Naive thymus-derived CD4-positive, alpha-beta T cell (primary cell): ENCODE measurements at regions not wholly inside any gene's neighbourhood (a gene's known extent, or its start where the extent isn't known, plus 50 kb on each side); places are given as distances from the start of the nearest gene placed in this dataset.
A peak's percentile ranks its signal among the peaks of the same experiment; 100 is the strongest.

Source experiments
- ATAC-seq: fragments of 150-1000 bp; cut with Tn5 transposase; 2 replicates; pipeline ENCODE4 v1.10.0; 2021; ENCODE audit warnings: mild to moderate bottlenecking, moderate library complexity
- CTCF ChIA-PET: fragments of 350-600 bp; sonication (Branson Sonifier 250); formaldehyde crosslinking; loops from one replicate; lab custom pipeline; 2021; ENCODE audit warnings: antibody characterized with exemption; lab: Charles Lee
- POLR2A ChIA-PET: fragments of 350-600 bp; sonication (Branson Sonifier 250); formaldehyde crosslinking; loops from one replicate; lab custom pipeline; 2021; ENCODE audit warnings: antibody characterized with exemption, inconsistent platforms; lab: Charles Lee
- DNase-seq, 9 donors: peaks; one replicate each; pipeline versions ENCODE4 v3.0.0 to v3.0.0-alpha.2; 2020 to 2022; ENCODE audit warnings: mixed read lengths in 1 of 9
- H3K27ac ChIP-seq: one replicate; pipeline ENCODE4 v1.7.0; 2013; ENCODE audit warnings: mild to moderate bottlenecking, low read depth, low read length, moderate library complexity
- H3K27me3 ChIP-seq, 2 donors: one replicate each; pipeline ENCODE4 v1.7.0; 2013; ENCODE audit warnings: low read length in 2 of 2, mild to moderate bottlenecking in 2 of 2, moderate library complexity in 2 of 2; ENCODE audit not compliant: control insufficient read depth in 2 of 2, insufficient read depth in 2 of 2
- H3K36me3 ChIP-seq, 3 experiments: 1 replicate in 2 of 3; 2 replicates in 1 of 3; pipeline ENCODE4 v1.7.0; 2013; ENCODE audit warnings: low read length in 3 of 3, mild to moderate bottlenecking in 3 of 3, moderate library complexity in 1 of 3; ENCODE audit not compliant: insufficient read depth in 3 of 3, control insufficient read depth in 2 of 3
- H3K4me1 ChIP-seq, 2 donors: one replicate each; pipeline ENCODE4 v1.7.0; 2013; ENCODE audit warnings: low read length in 2 of 2, mild to moderate bottlenecking in 2 of 2, moderate library complexity in 1 of 2; ENCODE audit not compliant: control insufficient read depth in 2 of 2, insufficient read depth in 2 of 2
- H3K4me3 ChIP-seq: 2 replicates; pipeline ENCODE4 v1.7.0; 2013; ENCODE audit warnings: mild to moderate bottlenecking, low read length
- H3K9me3 ChIP-seq, 3 experiments: 1 replicate in 2 of 3; 2 replicates in 1 of 3; pipeline ENCODE4 v1.7.0; 2013; ENCODE audit warnings: low read length in 3 of 3; ENCODE audit not compliant: control insufficient read depth in 2 of 3
- H3K27ac Mint-ChIP-seq, 9 donors: one replicate each; pipeline ENCODE4 v1.8.0; 2020 to 2022; ENCODE audit warnings: mixed read lengths in 9 of 9, mild to moderate bottlenecking in 8 of 9, moderate library complexity in 5 of 9, inconsistent platforms in 2 of 9
- H3K27me3 Mint-ChIP-seq, 5 donors: one replicate each; pipeline ENCODE4 v1.8.0; 2021 to 2022; ENCODE audit warnings: mixed read lengths in 5 of 5, mild to moderate bottlenecking in 1 of 5
- H3K36me3 Mint-ChIP-seq, 5 donors: one replicate each; pipeline ENCODE4 v1.8.0; 2020 to 2022; ENCODE audit warnings: mixed read lengths in 5 of 5, mild to moderate bottlenecking in 3 of 5, inconsistent platforms in 1 of 5
- H3K4me1 Mint-ChIP-seq, 7 donors: one replicate each; pipeline ENCODE4 v1.8.0; 2020 to 2022; ENCODE audit warnings: mixed read lengths in 7 of 7, mild to moderate bottlenecking in 3 of 7, inconsistent platforms in 1 of 7
- H3K4me3 Mint-ChIP-seq, 10 donors: one replicate each; pipeline ENCODE4 v1.8.0; 2020 to 2022; ENCODE audit warnings: mild to moderate bottlenecking in 10 of 10, mixed read lengths in 10 of 10, moderate library complexity in 6 of 10, inconsistent platforms in 2 of 10
- H3K9me3 Mint-ChIP-seq, 11 donors: one replicate each; pipeline ENCODE4 v1.8.0; 2020 to 2022; ENCODE audit warnings: mixed read lengths in 11 of 11, mild to moderate bottlenecking in 4 of 11, inconsistent platforms in 1 of 11, moderate library complexity in 1 of 11
- intact Hi-C, 2 donors: fragments of 100-400 bp; cut with micrococcal nuclease; formaldehyde crosslinking; loops; one replicate each; pipeline ENCODE4 v1.15.1; 2023

DNA sequence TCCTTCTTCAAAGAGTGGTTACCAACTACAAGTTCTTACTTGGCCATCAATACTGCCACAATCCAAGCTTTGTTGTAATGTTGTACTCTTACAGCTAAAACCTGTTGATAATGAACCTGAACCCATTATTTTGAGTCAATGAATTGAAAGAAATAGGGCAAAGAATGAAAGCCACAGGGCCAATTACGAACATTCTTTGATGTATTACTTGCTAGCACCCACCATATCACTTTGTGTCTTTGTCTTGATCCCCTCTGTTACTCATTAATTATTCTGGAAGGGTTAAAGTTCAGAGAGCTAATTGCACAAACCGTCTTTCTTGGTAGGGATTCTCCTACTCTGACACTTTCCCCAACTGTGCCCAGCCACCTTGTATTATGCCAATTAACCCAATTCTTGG is 53.2 kb upstream of the TFEC start:
- intact Hi-C loops, result no loop called here
- Mint-ChIP-seq H3K4me1 (no peaks in the 10 kb centered on the region), H3K9me3 (peaks cover 0 to 6% (median 0%) of the 10 kb centered on the region in 11 donors), H3K27ac (no peak overlapping the region), H3K4me3 (no peak overlapping the region), H3K27me3 (peaks cover 0 to 4% (median 0%) of the 10 kb centered on the region in 5 donors), H3K36me3 (no peaks in the 10 kb centered on the region)
- H3K36me3 ChIP-seq, result no peaks in the 10 kb centered on the region
- H3K4me3 ChIP-seq, result no peak overlapping the region
- ChIA-PET CTCF (no interaction called here), POLR2A (no interaction called here)
- no peaks in the 10 kb centered on the region for H3K4me1 ChIP-seq
- no peaks in the 10 kb centered on the region for H3K9me3 ChIP-seq
- no peak overlapping the region for H3K27ac ChIP-seq
- ATAC-seq (no peak), DNase-seq (no peak)
- no peaks in the 10 kb centered on the region for H3K27me3 ChIP-seq

DNA sequence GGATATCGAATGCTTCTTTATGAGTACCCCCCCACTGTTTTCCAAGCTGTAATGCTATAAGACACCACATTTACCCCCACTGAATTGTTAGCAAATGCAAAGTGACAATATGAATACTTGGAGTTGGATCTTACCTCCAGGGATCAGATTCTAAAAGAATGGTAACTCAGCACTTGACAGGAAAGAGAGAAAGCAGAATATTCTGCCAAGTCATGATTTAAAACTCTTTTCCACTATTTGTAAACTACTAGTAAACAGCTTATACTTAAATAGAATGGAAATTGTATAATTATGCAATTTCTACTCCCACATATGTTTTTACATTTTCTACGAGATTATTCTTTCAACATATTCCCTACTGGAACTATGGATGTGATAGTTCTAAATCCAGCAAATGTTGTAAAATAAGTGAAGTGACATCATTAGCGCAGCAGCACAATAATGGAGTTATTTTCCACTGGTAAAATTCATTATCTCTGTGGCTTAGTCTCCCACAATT is 56.0 kb upstream of the TFEC start:
- ChIA-PET CTCF (no interaction called here), POLR2A (no interaction called here)
- Mint-ChIP-seq H3K9me3 (peaks cover 0 to 4% (median 0%) of the 10 kb centered on the region in 11 donors), H3K27me3 (peaks cover 0 to 7% (median 0%) of the 10 kb centered on the region in 5 donors), H3K4me1 (no peaks in the 10 kb centered on the region), H3K36me3 (no peaks in the 10 kb centered on the region), H3K4me3 (no peak overlapping the region), H3K27ac (no peak overlapping the region)
- ATAC-seq (no peak), DNase-seq (no peak)
- Histone ChIP-seq H3K27me3 (no peaks in the 10 kb centered on the region), H3K36me3 (no peaks in the 10 kb centered on the region), H3K9me3 (no peaks in the 10 kb centered on the region), H3K27ac (no peak overlapping the region), H3K4me1 (no peaks in the 10 kb centered on the region), H3K4me3 (no peak overlapping the region)
- intact Hi-C loops, result no loop called here

DNA sequence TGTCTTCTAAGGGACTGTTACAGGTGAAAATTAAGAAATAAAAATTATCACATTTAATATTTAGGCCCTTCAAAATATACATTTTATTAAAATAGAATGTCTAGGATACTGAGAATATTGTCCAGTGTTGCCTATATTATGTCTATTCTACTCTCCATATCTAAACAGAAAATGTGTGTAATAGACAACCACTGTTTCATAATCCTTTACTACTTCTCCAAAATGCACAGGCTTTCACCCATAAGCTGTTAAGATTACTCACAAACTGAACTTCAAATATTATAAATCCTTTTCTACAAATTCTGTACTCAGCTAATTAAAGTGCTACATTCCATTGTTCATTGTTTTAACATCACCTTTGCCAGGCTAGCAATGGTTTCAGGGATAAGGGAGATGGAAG is 56.7 kb upstream of the TFEC start:
- Mint-ChIP-seq H3K27me3 (peaks cover 0 to 7% (median 0%) of the 10 kb centered on the region in 5 donors), H3K27ac (no peak overlapping the region), H3K4me3 (no peak overlapping the region), H3K9me3 (peaks cover 0 to 4% (median 0%) of the 10 kb centered on the region in 11 donors), H3K4me1 (no peaks in the 10 kb centered on the region), H3K36me3 (no peaks in the 10 kb centered on the region)
- Histone ChIP-seq H3K36me3 (no peaks in the 10 kb centered on the region), H3K27ac (no peak overlapping the region), H3K4me1 (no peaks in the 10 kb centered on the region), H3K9me3 (no peaks in the 10 kb centered on the region), H3K4me3 (no peak overlapping the region), H3K27me3 (no peaks in the 10 kb centered on the region)
- intact Hi-C loops, result no loop called here
- ATAC-seq (no peak), DNase-seq (no peak)
- POLR2A ChIA-PET, result no interaction called here
- CTCF ChIA-PET, result no interaction called here

DNA sequence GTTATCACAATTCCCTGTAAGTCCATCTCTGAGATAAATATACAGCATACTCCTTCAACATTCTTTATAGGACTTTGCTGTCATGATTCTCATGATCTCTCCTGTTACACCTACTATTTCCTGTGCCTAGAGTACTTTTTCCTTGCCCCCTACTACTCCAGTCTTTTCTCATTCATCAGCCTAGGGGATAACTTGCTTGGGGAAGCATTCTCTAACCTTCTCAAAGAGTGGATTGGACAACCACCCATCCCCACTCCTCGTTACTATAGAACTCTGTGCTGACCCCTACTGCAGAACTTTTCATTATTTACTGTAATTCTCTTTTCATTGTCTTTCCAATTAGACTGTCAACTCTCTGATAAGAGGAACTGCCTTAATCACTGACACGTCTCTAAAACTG is 57.4 kb upstream of the TFEC start:
- Mint-ChIP-seq H3K27me3 (peaks cover 0 to 7% (median 0%) of the 10 kb centered on the region in 5 donors), H3K27ac (no peak overlapping the region), H3K4me3 (no peak overlapping the region), H3K36me3 (no peaks in the 10 kb centered on the region), H3K4me1 (no peaks in the 10 kb centered on the region), H3K9me3 (peaks cover 0 to 4% (median 0%) of the 10 kb centered on the region in 11 donors)
- POLR2A ChIA-PET, result no interaction called here
- no peak for DNase-seq
- H3K36me3 ChIP-seq, result no peaks in the 10 kb centered on the region
- no peaks in the 10 kb centered on the region for H3K9me3 ChIP-seq
- intact Hi-C loops, result no loop called here
- H3K27ac ChIP-seq, result no peak overlapping the region
- H3K4me3 ChIP-seq, result no peak overlapping the region
- H3K4me1 ChIP-seq, result no peaks in the 10 kb centered on the region
- CTCF ChIA-PET, result no interaction called here
- H3K27me3 ChIP-seq, result no peaks in the 10 kb centered on the region
- no peak for ATAC-seq

DNA sequence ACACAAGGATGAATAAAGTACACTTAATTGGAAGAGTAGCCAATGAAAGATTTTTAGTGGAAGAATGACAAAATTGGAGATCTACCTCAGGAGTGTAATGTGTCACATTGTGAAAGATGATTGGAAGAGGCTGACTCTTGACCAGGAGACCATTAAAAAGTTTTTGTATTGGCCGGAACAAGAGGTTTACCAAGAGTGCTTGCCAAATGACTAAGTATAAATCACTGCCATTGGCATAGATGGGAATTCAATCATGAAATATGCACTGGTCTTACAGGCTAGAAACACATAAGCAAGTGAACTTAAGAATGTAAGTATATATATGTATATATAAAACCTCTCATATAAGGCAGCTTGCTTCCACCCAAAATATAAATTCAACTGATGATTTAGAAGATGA is 58.7 kb upstream of the TFEC start:
- Mint-ChIP-seq H3K4me1 (no peaks in the 10 kb centered on the region), H3K4me3 (no peak overlapping the region), H3K27ac (no peak overlapping the region), H3K9me3 (peaks cover 0 to 4% (median 0%) of the 10 kb centered on the region in 11 donors), H3K27me3 (peaks cover 0 to 7% (median 0%) of the 10 kb centered on the region in 5 donors), H3K36me3 (no peaks in the 10 kb centered on the region)
- CTCF ChIA-PET, result no interaction called here
- DNase-seq (no peak), ATAC-seq (no peak)
- no peaks in the 10 kb centered on the region for H3K9me3 ChIP-seq
- POLR2A ChIA-PET, result no interaction called here
- H3K4me1 ChIP-seq, result no peaks in the 10 kb centered on the region
- intact Hi-C loops, result no loop called here
- H3K27ac ChIP-seq, result no peak overlapping the region
- H3K36me3 ChIP-seq, result no peaks in the 10 kb centered on the region
- no peaks in the 10 kb centered on the region for H3K27me3 ChIP-seq
- H3K4me3 ChIP-seq, result no peak overlapping the region

DNA sequence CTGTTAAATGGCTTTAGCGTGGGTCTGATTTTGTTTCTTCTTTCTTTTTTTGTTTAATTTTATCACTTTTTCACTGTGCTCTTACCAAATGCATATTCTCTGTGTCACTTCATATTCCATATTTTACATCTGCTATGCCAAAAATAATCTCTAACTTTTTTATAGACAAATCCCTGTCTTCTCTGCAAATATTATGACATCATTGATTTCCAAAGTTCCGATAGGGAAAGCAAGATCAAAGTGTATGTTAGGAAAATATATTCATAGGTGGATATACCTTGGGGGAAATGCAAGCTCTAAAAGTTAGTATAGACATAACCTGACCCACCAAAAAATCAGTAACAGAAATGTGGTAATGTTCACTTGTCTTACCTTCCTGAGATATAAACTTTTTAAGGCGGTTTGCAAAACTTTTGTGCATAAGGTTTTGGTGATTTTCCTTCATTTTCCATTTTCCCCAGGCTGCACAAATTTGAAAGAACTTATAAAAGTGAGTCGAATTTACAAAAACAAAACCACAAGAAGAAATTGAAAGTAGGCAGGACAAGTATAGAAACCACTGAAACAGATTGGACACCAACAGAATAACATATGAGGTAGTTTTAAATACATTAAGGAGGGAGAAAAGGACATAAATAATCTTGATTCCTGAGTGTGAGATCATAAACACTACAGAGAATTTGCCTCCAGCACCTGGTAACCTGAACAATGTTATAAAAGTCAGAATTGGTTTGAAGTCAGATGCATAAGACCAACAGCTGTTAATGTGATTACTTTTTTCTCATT is 63.1 kb upstream of the TFEC start:
- Mint-ChIP-seq H3K9me3 (peaks cover 0 to 4% (median 0%) of the 10 kb centered on the region in 11 donors), H3K27me3 (peaks cover 0 to 13% (median 6%) of the 10 kb centered on the region in 5 donors), H3K4me3 (no peak overlapping the region), H3K4me1 (no peaks in the 10 kb centered on the region), H3K27ac (no peak overlapping the region), H3K36me3 (no peaks in the 10 kb centered on the region)
- Histone ChIP-seq H3K36me3 (no peaks in the 10 kb centered on the region), H3K27ac (no peak overlapping the region), H3K27me3 (no peaks in the 10 kb centered on the region), H3K4me3 (no peak overlapping the region), H3K4me1 (no peaks in the 10 kb centered on the region), H3K9me3 (no peaks in the 10 kb centered on the region)
- CTCF ChIA-PET, result no interaction called here
- ATAC-seq (no peak), DNase-seq (no peak)
- intact Hi-C loops, result no loop called here
- POLR2A ChIA-PET, result no interaction called here

DNA sequence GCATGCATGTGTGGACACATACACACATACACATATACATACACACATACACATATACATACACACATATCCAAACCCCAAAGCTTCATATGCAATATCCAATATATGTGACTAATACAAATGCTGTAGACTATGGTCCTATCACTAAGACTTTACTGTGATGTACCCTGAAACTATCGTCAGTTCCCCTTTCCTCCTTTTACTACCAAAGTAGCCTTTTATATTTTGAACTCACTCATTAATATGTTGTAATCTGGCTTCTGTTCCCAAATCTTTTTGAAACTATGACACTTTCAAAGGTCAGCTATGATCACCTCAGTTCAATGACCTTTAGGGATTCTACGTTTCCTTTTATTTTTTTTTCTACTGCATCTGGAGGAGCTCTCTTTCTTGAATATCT is 64.8 kb upstream of the TFEC start:
- Mint-ChIP-seq H3K27ac (no peak overlapping the region), H3K9me3 (peaks cover 0 to 4% (median 0%) of the 10 kb centered on the region in 11 donors), H3K4me1 (no peaks in the 10 kb centered on the region), H3K27me3 (peaks cover 0 to 9% (median 7%) of the 10 kb centered on the region in 5 donors), H3K4me3 (no peak overlapping the region), H3K36me3 (no peaks in the 10 kb centered on the region)
- no peaks in the 10 kb centered on the region for H3K36me3 ChIP-seq
- H3K27ac ChIP-seq, result no peak overlapping the region
- no peaks in the 10 kb centered on the region for H3K9me3 ChIP-seq
- ATAC-seq, result peak; percentile 47
- no peaks in the 10 kb centered on the region for H3K4me1 ChIP-seq
- CTCF ChIA-PET, result no interaction called here
- POLR2A ChIA-PET, result no interaction called here
- H3K27me3 ChIP-seq, result no peaks in the 10 kb centered on the region
- H3K4me3 ChIP-seq, result no peak overlapping the region
- intact Hi-C loops, result no loop called here
- DNase-seq, result no peak
